ENCODE measurements at regions not wholly inside any gene's neighbourhood (a gene's known extent, or its start where the extent isn't known, plus 50 kb on each side); places are given as distances from the start of the nearest gene placed in this dataset.

GRCh38 chr4:54976682-54977081, 148.7 kb downstream of the KDR start:
- ChIA-PET POLR2A (no interaction called here), CTCF (no interaction called here)
- no peak overlapping the region for H3K4me3 Mint-ChIP-seq
- H3K36me3 Mint-ChIP-seq: no peaks in the 10 kb centered on the region
- H3K27ac Mint-ChIP-seq: no peak overlapping the region
- DNase-seq: no peak
- peaks cover 4% of the 10 kb centered on the region for H3K27me3 Mint-ChIP-seq
- H3K4me1 Mint-ChIP-seq (ENCODE audit: low read depth): no peaks in the 10 kb centered on the region
- intact Hi-C loops (cut with micrococcal nuclease): loop anchor here (10.0 kb wide), 1 partner anchor 578 kb away; no protein-coding TSS in a partner anchor
- H3K9me3 Mint-ChIP-seq: no peaks in the 10 kb centered on the region

GRCh38 chr4:54976031-54976430, 149.4 kb downstream of the KDR start:
- CTCF ChIA-PET: no interaction called here
- H3K27me3 Mint-ChIP-seq: peaks cover 4% of the 10 kb centered on the region
- H3K27ac Mint-ChIP-seq: no peak overlapping the region
- H3K36me3 Mint-ChIP-seq: no peaks in the 10 kb centered on the region
- no peaks in the 10 kb centered on the region for H3K9me3 Mint-ChIP-seq
- DNase-seq: no peak
- H3K4me1 Mint-ChIP-seq (ENCODE audit: low read depth): no peaks in the 10 kb centered on the region
- no peak overlapping the region for H3K4me3 Mint-ChIP-seq
- POLR2A ChIA-PET: no interaction called here
- intact Hi-C loops (cut with micrococcal nuclease): loop anchor here (10.0 kb wide), 1 partner anchor 579 kb away; no protein-coding TSS in a partner anchor

GRCh38 chr4:54973784-54974183, 151.6 kb downstream of the KDR start:
- no peak overlapping the region for H3K4me3 Mint-ChIP-seq
- no peaks in the 10 kb centered on the region for H3K36me3 Mint-ChIP-seq
- ChIA-PET CTCF (no interaction called here), POLR2A (no interaction called here)
- H3K4me1 Mint-ChIP-seq (ENCODE audit: low read depth): no peaks in the 10 kb centered on the region
- H3K9me3 Mint-ChIP-seq: no peaks in the 10 kb centered on the region
- H3K27ac Mint-ChIP-seq: no peak overlapping the region
- no peak for DNase-seq
- intact Hi-C loops (cut with micrococcal nuclease): loop anchor here (5.0 to 10.0 kb wide), 2 partner anchors 581 to 764 kb away; no protein-coding TSS in a partner anchor
- H3K27me3 Mint-ChIP-seq: peaks cover 3% of the 10 kb centered on the region

GRCh38 chr4:54971474-54971950, 153.9 kb downstream of the KDR start:
- Mint-ChIP-seq H3K9me3 (no peaks in the 10 kb centered on the region), H3K36me3 (no peaks in the 10 kb centered on the region), H3K27me3 (peaks cover 1% of the 10 kb centered on the region), H3K4me3 (no peak overlapping the region), H3K27ac (no peak overlapping the region), H3K4me1 (ENCODE audit: low read depth) (no peaks in the 10 kb centered on the region)
- ChIA-PET CTCF (interaction anchor here (0.6 to 3.0 kb wide), 17 partner anchors 10 to 906 kb away, joined by 3 to 24 read pairs (median 3); no protein-coding TSS in a partner anchor), POLR2A (no interaction called here)
- intact Hi-C loops (cut with micrococcal nuclease): loop anchor here (1.0 to 10.0 kb wide), 3 partner anchors 350 to 766 kb away; no protein-coding TSS in a partner anchor
- no peak for DNase-seq

- Mint-ChIP-seq H3K4me1 (ENCODE audit: low read depth) (no peaks in the 10 kb centered on the region), H3K27ac (no peak overlapping the region), H3K36me3 (no peaks in the 10 kb centered on the region), H3K9me3 (no peaks in the 10 kb centered on the region), H3K27me3 (no peaks in the 10 kb centered on the region), H3K4me3 (no peak overlapping the region)
- intact Hi-C loops (cut with micrococcal nuclease): no loop called here
- DNase-seq: no peak
- CTCF ChIA-PET: no interaction called here
- POLR2A ChIA-PET: no interaction called here
Observed at GRCh38 chr4:54967289-54967688, 158.1 kb downstream of the KDR start.

- H3K36me3 Mint-ChIP-seq: no peaks in the 10 kb centered on the region
- H3K27ac Mint-ChIP-seq: no peak overlapping the region
- no peak overlapping the region for H3K4me3 Mint-ChIP-seq
- DNase-seq: no peak
- ChIA-PET CTCF (interaction anchor here (0.8 to 2.8 kb wide), 5 partner anchors 9 to 643 kb away, joined by 3 to 24 read pairs (median 3); no protein-coding TSS in a partner anchor), POLR2A (no interaction called here)
- H3K4me1 Mint-ChIP-seq (ENCODE audit: low read depth): peaks cover 16% of the 10 kb centered on the region
- intact Hi-C loops (cut with micrococcal nuclease): loop anchor here (1.0 to 2.0 kb wide), 2 partner anchors 278 to 639 kb away; no protein-coding TSS in a partner anchor
- H3K27me3 Mint-ChIP-seq: no peaks in the 10 kb centered on the region
- no peaks in the 10 kb centered on the region for H3K9me3 Mint-ChIP-seq
Observed at GRCh38 chr4:54961357-54961975, 163.9 kb downstream of the KDR start.

- ChIA-PET CTCF (interaction anchor here (0.7 to 1.4 kb wide), 2 partner anchors 8 to 575 kb away, joined by 3 read pairs; no protein-coding TSS in a partner anchor), POLR2A (no interaction called here)
- H3K9me3 Mint-ChIP-seq: no peaks in the 10 kb centered on the region
- no peak overlapping the region for H3K4me3 Mint-ChIP-seq
- H3K4me1 Mint-ChIP-seq (ENCODE audit: low read depth): peaks cover 16% of the 10 kb centered on the region
- intact Hi-C loops (cut with micrococcal nuclease): loop anchor here (2.0 kb wide), 1 partner anchor 637 kb away; no protein-coding TSS in a partner anchor
- H3K27me3 Mint-ChIP-seq: no peaks in the 10 kb centered on the region
- no peaks in the 10 kb centered on the region for H3K36me3 Mint-ChIP-seq
- H3K27ac Mint-ChIP-seq: no peak overlapping the region
- DNase-seq: no peak
Observed at GRCh38 chr4:54959651-54960116, 165.7 kb downstream of the KDR start.

GRCh38 chr4:54959131-54959530, 166.3 kb downstream of the KDR start:
- ChIA-PET POLR2A (no interaction called here), CTCF (interaction anchor here (0.6 to 0.7 kb wide), 2 partner anchors 23 to 574 kb away, joined by 3 read pairs; no protein-coding TSS in a partner anchor)
- peaks cover 16% of the 10 kb centered on the region for H3K4me1 Mint-ChIP-seq (ENCODE audit: low read depth)
- H3K36me3 Mint-ChIP-seq: no peaks in the 10 kb centered on the region
- no peak overlapping the region for H3K27ac Mint-ChIP-seq
- no peak for DNase-seq
- H3K9me3 Mint-ChIP-seq: no peaks in the 10 kb centered on the region
- H3K4me3 Mint-ChIP-seq: no peak overlapping the region
- intact Hi-C loops (cut with micrococcal nuclease): no loop called here
- no peaks in the 10 kb centered on the region for H3K27me3 Mint-ChIP-seq

GRCh38 chr4:54958236-54958635, 167.2 kb downstream of the KDR start:
- H3K4me3 Mint-ChIP-seq: no peak overlapping the region
- H3K36me3 Mint-ChIP-seq: no peaks in the 10 kb centered on the region
- CTCF ChIA-PET: no interaction called here
- POLR2A ChIA-PET: no interaction called here
- H3K4me1 Mint-ChIP-seq (ENCODE audit: low read depth): peaks cover 16% of the 10 kb centered on the region
- peak; percentile 17 for DNase-seq
- H3K27ac Mint-ChIP-seq: no peak overlapping the region
- intact Hi-C loops (cut with micrococcal nuclease): no loop called here
- H3K27me3 Mint-ChIP-seq: no peaks in the 10 kb centered on the region
- H3K9me3 Mint-ChIP-seq: no peaks in the 10 kb centered on the region

GRCh38 chr4:54954656-54955388, 170.6 kb downstream of the KDR start:
- CTCF ChIA-PET: interaction anchor here (0.7 kb wide), 1 partner anchor 16 kb away, joined by 3 read pairs; no protein-coding TSS in a partner anchor
- Mint-ChIP-seq H3K4me3 (no peak overlapping the region), H3K27me3 (no peaks in the 10 kb centered on the region), H3K27ac (no peak overlapping the region), H3K9me3 (no peaks in the 10 kb centered on the region), H3K4me1 (ENCODE audit: low read depth) (peaks cover 13% of the 10 kb centered on the region), H3K36me3 (no peaks in the 10 kb centered on the region)
- DNase-seq: no peak
- POLR2A ChIA-PET: no interaction called here
- intact Hi-C loops (cut with micrococcal nuclease): no loop called here

- no peaks in the 10 kb centered on the region for H3K9me3 Mint-ChIP-seq
- H3K27me3 Mint-ChIP-seq: no peaks in the 10 kb centered on the region
- H3K27ac Mint-ChIP-seq: no peak overlapping the region
- H3K36me3 Mint-ChIP-seq: no peaks in the 10 kb centered on the region
- DNase-seq: no peak
- H3K4me1 Mint-ChIP-seq (ENCODE audit: low read depth): peaks cover 24% of the 10 kb centered on the region
- ChIA-PET CTCF (no interaction called here), POLR2A (no interaction called here)
- no peak overlapping the region for H3K4me3 Mint-ChIP-seq
- intact Hi-C loops (cut with micrococcal nuclease): loop anchor here (10.0 kb wide), 1 partner anchor 632 kb away; no protein-coding TSS in a partner anchor
Observed at GRCh38 chr4:54946741-54947140, 178.7 kb downstream of the KDR start.

- H3K27ac Mint-ChIP-seq: no peak overlapping the region
- no peak for DNase-seq
- H3K4me1 Mint-ChIP-seq (ENCODE audit: low read depth): peaks cover 33% of the 10 kb centered on the region
- POLR2A ChIA-PET: no interaction called here
- CTCF ChIA-PET: no interaction called here
- no peak overlapping the region for H3K4me3 Mint-ChIP-seq
- no peaks in the 10 kb centered on the region for H3K9me3 Mint-ChIP-seq
- intact Hi-C loops (cut with micrococcal nuclease): loop anchor here (10.0 kb wide), 1 partner anchor 631 kb away; no protein-coding TSS in a partner anchor
- no peaks in the 10 kb centered on the region for H3K27me3 Mint-ChIP-seq
- H3K36me3 Mint-ChIP-seq: no peaks in the 10 kb centered on the region
Observed at GRCh38 chr4:54945838-54946237, 179.6 kb downstream of the KDR start.
